HepG2 (cell line): ENCODE measurements at regions not wholly inside any gene's neighbourhood (a gene's known extent, or its start where the extent isn't known, plus 50 kb on each side); places are given as distances from the start of the nearest gene placed in this dataset.

Experiments used
- ATAC-seq: fragments of 200-7000 bp; cut with Tn5 transposase; 3 replicates; pipeline ENCODE4 v1.9.1; 2020; ENCODE audit warnings: mild to moderate bottlenecking, moderate library complexity
- BruUV-seq: library from RNA; stranded (reverse); fragments of 400-500 nt; replicated peaks from 2 replicates; lab custom pipeline; 2021; lab: Mats Ljungman, UMichigan
- CTCF ChIA-PET: fragments of 300-600 bp; formaldehyde crosslinking; extraction: SDS; loops from one replicate; lab custom pipeline; 2021; ENCODE audit warnings: low total read pairs, inconsistent platforms, low intra/inter-chr PET ratio; lab: Yijun Ruan, JAX
- POLR2A ChIA-PET: fragments of 350-600 bp; sonication (Branson Sonifier 250); formaldehyde crosslinking; loops from one replicate; lab custom pipeline; 2020; ENCODE audit warnings: antibody characterized with exemption, inconsistent platforms; lab: Yijun Ruan, JAX
- DNase-seq: peaks from one replicate; pipeline ENCODE4 v3.0.0-alpha.2; 2015; ENCODE audit warnings: low spot score
- FAIRE-seq: peaks from 3 replicates; lab custom pipeline; 2011; peaks lifted over from hg19 to GRCh38; lab: Jason Lieb, UNC
- H2AFZ ChIP-seq: one replicate; pipeline ENCODE4 v1.6.1; 2011; ENCODE audit warnings: low read length, inconsistent platforms
- H3K27ac ChIP-seq: fragments of 300-600 bp; 3 replicates; pipeline ENCODE4 v1.8.0; 2011; ENCODE audit warnings: mixed run types, mild to moderate bottlenecking, mixed read lengths, low read length, inconsistent platforms; ENCODE audit not compliant: insufficient read depth; ENCODE audit errors: extremely low read length
- H3K27me3 ChIP-seq, 2 experiments: fragments of 200-600 bp in 1 of 2; 2 replicates in 1 of 2; 3 replicates in 1 of 2; pipeline versions ENCODE4 v1.6.0 to v1.8.0; 2011; ENCODE audit warnings: low read length in 2 of 2, mild to moderate bottlenecking in 2 of 2, moderate library complexity in 2 of 2, inconsistent platforms in 1 of 2; ENCODE audit not compliant: insufficient read depth in 2 of 2, control insufficient read depth in 1 of 2
- H3K36me3 ChIP-seq, 2 experiments: fragments of 200-600 bp in 1 of 2; replicated peaks in 1 of 2; 2 replicates in 1 of 2; 3 replicates in 1 of 2; pipeline versions ENCODE4 v1.5.1 to v1.8.0; 2011; ENCODE audit warnings: low read length in 2 of 2, inconsistent platforms in 1 of 2; ENCODE audit not compliant: insufficient read depth in 2 of 2, control insufficient read depth in 1 of 2
- H3K4me1 ChIP-seq: 2 replicates; pipeline ENCODE4 v1.5.1; 2012; ENCODE audit warnings: low read length, inconsistent platforms; ENCODE audit not compliant: insufficient read depth
- H3K4me2 ChIP-seq: 2 replicates; pipeline ENCODE4 v1.6.0; 2011; ENCODE audit warnings: low read depth, low read length, inconsistent platforms
- H3K4me3 ChIP-seq, 3 experiments: fragments of 200-600 bp in 1 of 3; sonication (generic), shearing (Covaris generic) in 1 of 3; replicated peaks in 1 of 3; 2 replicates each; pipeline ENCODE4 v1.5.1; 2011 to 2016; ENCODE audit warnings: low read length in 3 of 3, inconsistent platforms in 2 of 3, low read depth in 2 of 3, mild to moderate bottlenecking in 2 of 3, control low read depth in 1 of 3, mixed read lengths in 1 of 3; ENCODE audit not compliant: insufficient read depth in 1 of 3
- H3K79me2 ChIP-seq: one replicate; pipeline ENCODE4 v1.6.1; 2011; ENCODE audit warnings: low read length, inconsistent platforms; ENCODE audit not compliant: insufficient read depth
- H3K9ac ChIP-seq: 2 replicates; pipeline ENCODE4 v1.6.0; 2011; ENCODE audit warnings: mild to moderate bottlenecking, low read depth, low read length, inconsistent platforms; ENCODE audit not compliant: insufficient read depth
- H3K9me3 ChIP-seq: 2 replicates; pipeline ENCODE4 v1.5.1; 2012; ENCODE audit warnings: mild to moderate bottlenecking, low read length
- H4K20me1 ChIP-seq: 2 replicates; pipeline ENCODE4 v1.6.0; 2011; ENCODE audit warnings: inconsistent platforms, mild to moderate bottlenecking, low read length, moderate library complexity; ENCODE audit not compliant: insufficient read depth
- AGO1 ChIP-seq: fragments of 200-400 bp; formaldehyde crosslinking; IDR thresholded peaks from 2 replicates; pipeline ENCODE4 v1.6.1; 2017; ENCODE audit warnings: mild to moderate bottlenecking, low read depth, low read length, moderate library complexity; ENCODE audit not compliant: poor library complexity, severe bottlenecking
- NAIF1 ChIP-seq: sonication (generic); formaldehyde crosslinking; IDR thresholded peaks from 2 replicates; pipeline ENCODE4 v1.5.0; 2020; ENCODE audit warnings: mild to moderate bottlenecking, missing genetic modification reagents, borderline replicate concordance
- PHF5A ChIP-seq: IDR thresholded peaks from one replicate; pipeline ENCODE4 v1.6.1; 2018; ENCODE audit warnings: low read depth, missing genetic modification reagents; ENCODE audit not compliant: unreplicated experiment
- RBFOX2 ChIP-seq: fragments of 200-400 bp; formaldehyde crosslinking; IDR thresholded peaks from 2 replicates; pipeline ENCODE4 v1.6.1; 2017; ENCODE audit warnings: low read depth, mild to moderate bottlenecking, low read length
- SIX4 ChIP-seq: sonication (generic); formaldehyde crosslinking; IDR thresholded peaks from 2 replicates; pipeline ENCODE4 v1.4.0; 2020; ENCODE audit warnings: missing genetic modification reagents
- SMAD9 ChIP-seq: sonication (generic); formaldehyde crosslinking; IDR thresholded peaks from 2 replicates; pipeline ENCODE4 v1.5.1; 2020; ENCODE audit warnings: mild to moderate bottlenecking, missing genetic modification reagents
- ZBTB37 ChIP-seq: sonication (generic); formaldehyde crosslinking; IDR thresholded peaks from 2 replicates; pipeline ENCODE4 v1.4.0; 2020; ENCODE audit warnings: mild to moderate bottlenecking, missing genetic modification reagents
- ZNF17 ChIP-seq: sonication (generic); formaldehyde crosslinking; IDR thresholded peaks from 2 replicates; pipeline ENCODE4 v1.5.0; 2020; ENCODE audit warnings: mild to moderate bottlenecking, missing genetic modification reagents
- ZNF331 ChIP-seq: sonication (generic); formaldehyde crosslinking; IDR thresholded peaks from 2 replicates; pipeline ENCODE4 v1.4.0; 2020; ENCODE audit warnings: missing genetic modification reagents
- ZNF546 ChIP-seq: sonication (generic); formaldehyde crosslinking; conservative IDR thresholded peaks from 2 replicates; pipeline ENCODE4 v1.8.1; 2023; ENCODE audit warnings: mild to moderate bottlenecking, missing genetic modification reagents
- ZNF549 ChIP-seq: sonication (generic); formaldehyde crosslinking; IDR thresholded peaks from 2 replicates; pipeline ENCODE4 v1.5.0; 2020; ENCODE audit warnings: missing genetic modification reagents
- ZNF574 ChIP-seq: sonication (generic); formaldehyde crosslinking; IDR thresholded peaks from 2 replicates; pipeline ENCODE4 v1.4.0; 2020; ENCODE audit warnings: missing genetic modification reagents
- WGBS: methylation state at CpG from one replicate; pipeline ENCODE4 v1.1.6; 2017; ENCODE audit warnings: low lambda C conversion rate; 5-methylcytosine and 5-hydroxymethylcytosine counted together
- in situ Hi-C: cut with HindIII; loops from 2 replicates; pipeline ENCODE4 v1.10.0; 2017; ENCODE audit warnings: low pct_unique_long_range_greater_than_20kb; ENCODE audit not compliant: extremely low pct_ligation_motif_present
- intact Hi-C: fragments of 100-400 bp; cut with micrococcal nuclease; formaldehyde crosslinking; loops from one replicate; pipeline ENCODE4 v1.10.0; 2022; ENCODE audit not compliant: unreplicated experiment

GRCh38 chr21:22314963-22315362 lies 1316.8 kb downstream of the NCAM2 start:
- no peak for ATAC-seq
- in situ Hi-C loops, result no loop called here
- Histone ChIP-seq H2AFZ (no peak overlapping the region), H3K36me3 (no peaks in the 10 kb centered on the region), H3K4me2 (no peak overlapping the region), H3K9ac (no peak overlapping the region), H4K20me1 (no peaks in the 10 kb centered on the region), H3K9me3 (peaks cover 85% of the 10 kb centered on the region), H3K4me3 (no peak overlapping the region), H3K27ac (no peak overlapping the region), H3K79me2 (no peaks in the 10 kb centered on the region), H3K4me1 (no peaks in the 10 kb centered on the region), H3K27me3 (no peaks in the 10 kb centered on the region)
- no peak for DNase-seq
- FAIRE-seq, result no peak
- ChIA-PET CTCF (no interaction called here), POLR2A (no interaction called here)
- WGBS, result 0% methylated on average over 1 of the region's 1 CpG
- BruUV-seq, result no TSS peak
- intact Hi-C loops, result no loop called here
- TF ChIP-seq PHF5A (CRISPR knock-in tag) (no peak), RBFOX2 (no peak), ZBTB37 (CRISPR knock-in tag) (no peak), ZNF574 (no peak), AGO1 (no peak), NAIF1 (CRISPR knock-in tag) (no peak), ZNF331 (CRISPR knock-in tag) (no peak), SMAD9 (CRISPR knock-in tag) (no peak), ZNF17 (no peak), ZNF546 (CRISPR knock-in tag) (no peak), SIX4 (CRISPR knock-in tag) (no peak), ZNF549 (no peak)
